Lower lobe of right lung (tissue), 2 donors: ENCODE measurements at regions not wholly inside any gene's neighbourhood (a gene's known extent, or its start where the extent isn't known, plus 50 kb on each side); places are given as distances from the start of the nearest gene placed in this dataset.

Experiments used
- ATAC-seq, 2 donors: fragments of 200-7000 bp; cut with Tn5 transposase; one replicate each; pipeline ENCODE4 v1.9.1; 2020 to 2022; ENCODE audit warnings: mild to moderate bottlenecking in 2 of 2, moderate library complexity in 2 of 2
- DNase-seq: peaks from one replicate; pipeline ENCODE4 v3.0.0-alpha.2; 2020
- H3K27ac ChIP-seq: fragments of 200-600 bp; one replicate; pipeline ENCODE4 v1.8.0; 2022
- H3K27me3 ChIP-seq: fragments of 200-600 bp; one replicate; pipeline ENCODE4 v1.8.0; 2022; ENCODE audit warnings: low read depth
- H3K36me3 ChIP-seq: fragments of 200-600 bp; one replicate; pipeline ENCODE4 v1.8.0; 2022; ENCODE audit warnings: mild to moderate bottlenecking
- H3K4me1 ChIP-seq: fragments of 200-600 bp; one replicate; pipeline ENCODE4 v1.8.0; 2022
- H3K4me3 ChIP-seq: fragments of 200-600 bp; one replicate; pipeline ENCODE4 v1.8.0; 2022; ENCODE audit warnings: mild to moderate bottlenecking
- H3K9me3 ChIP-seq: fragments of 200-600 bp; one replicate; pipeline ENCODE4 v1.8.0; 2022
- intact Hi-C: fragments of 100-400 bp; cut with DNase I; formaldehyde crosslinking; loops from one replicate; pipeline ENCODE4 v1.11.0; 2022
- TF ChIP-seq, protein P1 (sequence below): fragments of 200-600 bp; IDR thresholded peaks from one replicate; pipeline ENCODE4 v1.8.0; 2022; ENCODE audit warnings: antibody characterized with exemption, mild to moderate bottlenecking
- donor health status: DM: no; HTN: yes; CAD: no; lungs with severe emphysema.

DNA sequence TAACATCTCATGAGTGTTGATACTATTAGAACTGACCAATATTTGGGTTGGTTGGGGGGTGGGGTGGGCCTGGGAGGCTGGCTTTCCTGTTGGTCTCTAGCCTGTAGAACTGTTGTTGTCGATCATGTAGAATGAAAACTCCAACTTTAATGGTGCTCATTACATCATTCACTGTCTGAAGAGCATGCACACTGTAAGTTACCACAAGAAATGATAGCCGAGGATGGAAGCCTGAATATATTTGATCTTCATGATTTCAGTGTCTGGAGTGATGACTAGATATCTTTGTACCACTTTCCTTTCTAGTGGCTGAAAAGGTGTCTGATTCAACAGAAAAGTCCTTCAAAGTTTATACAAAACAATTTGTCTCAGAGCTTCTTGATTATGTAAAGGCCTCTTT lies 123.6 kb downstream of the XCL2 start:
- H3K36me3 ChIP-seq = no peaks in the 10 kb centered on the region
- intact Hi-C loops = no loop called here
- no peaks in the 10 kb centered on the region for H3K9me3 ChIP-seq
- ATAC-seq (no peak), DNase-seq (no peak)
- H3K27me3 ChIP-seq = no peaks in the 10 kb centered on the region
- TF ChIP-seq, protein P1, sequence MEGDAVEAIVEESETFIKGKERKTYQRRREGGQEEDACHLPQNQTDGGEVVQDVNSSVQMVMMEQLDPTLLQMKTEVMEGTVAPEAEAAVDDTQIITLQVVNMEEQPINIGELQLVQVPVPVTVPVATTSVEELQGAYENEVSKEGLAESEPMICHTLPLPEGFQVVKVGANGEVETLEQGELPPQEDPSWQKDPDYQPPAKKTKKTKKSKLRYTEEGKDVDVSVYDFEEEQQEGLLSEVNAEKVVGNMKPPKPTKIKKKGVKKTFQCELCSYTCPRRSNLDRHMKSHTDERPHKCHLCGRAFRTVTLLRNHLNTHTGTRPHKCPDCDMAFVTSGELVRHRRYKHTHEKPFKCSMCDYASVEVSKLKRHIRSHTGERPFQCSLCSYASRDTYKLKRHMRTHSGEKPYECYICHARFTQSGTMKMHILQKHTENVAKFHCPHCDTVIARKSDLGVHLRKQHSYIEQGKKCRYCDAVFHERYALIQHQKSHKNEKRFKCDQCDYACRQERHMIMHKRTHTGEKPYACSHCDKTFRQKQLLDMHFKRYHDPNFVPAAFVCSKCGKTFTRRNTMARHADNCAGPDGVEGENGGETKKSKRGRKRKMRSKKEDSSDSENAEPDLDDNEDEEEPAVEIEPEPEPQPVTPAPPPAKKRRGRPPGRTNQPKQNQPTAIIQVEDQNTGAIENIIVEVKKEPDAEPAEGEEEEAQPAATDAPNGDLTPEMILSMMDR = no peak
- H3K4me3 ChIP-seq = no peak overlapping the region
- no peak overlapping the region for H3K27ac ChIP-seq
- no peaks in the 10 kb centered on the region for H3K4me1 ChIP-seq

DNA sequence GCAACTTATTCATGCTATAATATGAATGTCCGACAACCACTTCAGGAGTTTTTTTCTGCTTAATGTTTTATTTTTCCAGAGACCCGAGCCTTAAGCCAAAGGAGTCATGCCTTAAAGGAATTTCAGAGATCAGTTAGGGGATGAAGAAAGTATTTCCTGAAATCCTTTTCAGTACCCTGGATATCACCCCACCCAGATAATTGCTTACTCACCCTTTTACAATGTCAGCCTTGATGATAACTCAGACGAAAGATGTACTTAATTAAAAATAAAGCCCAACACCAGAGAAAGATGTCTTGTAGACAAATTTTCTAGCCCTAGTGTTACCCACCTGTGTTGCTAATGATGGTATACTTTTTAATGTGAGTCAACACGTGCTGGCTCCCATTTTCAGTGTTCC lies 124.1 kb downstream of the XCL2 start:
- Histone ChIP-seq H3K27ac (no peak overlapping the region), H3K4me3 (no peak overlapping the region), H3K36me3 (no peaks in the 10 kb centered on the region), H3K9me3 (no peaks in the 10 kb centered on the region), H3K27me3 (no peaks in the 10 kb centered on the region), H3K4me1 (no peaks in the 10 kb centered on the region)
- intact Hi-C loops = no loop called here
- ATAC-seq = no peak
- DNase-seq = no peak
- TF ChIP-seq, protein P1 = no peak

DNA sequence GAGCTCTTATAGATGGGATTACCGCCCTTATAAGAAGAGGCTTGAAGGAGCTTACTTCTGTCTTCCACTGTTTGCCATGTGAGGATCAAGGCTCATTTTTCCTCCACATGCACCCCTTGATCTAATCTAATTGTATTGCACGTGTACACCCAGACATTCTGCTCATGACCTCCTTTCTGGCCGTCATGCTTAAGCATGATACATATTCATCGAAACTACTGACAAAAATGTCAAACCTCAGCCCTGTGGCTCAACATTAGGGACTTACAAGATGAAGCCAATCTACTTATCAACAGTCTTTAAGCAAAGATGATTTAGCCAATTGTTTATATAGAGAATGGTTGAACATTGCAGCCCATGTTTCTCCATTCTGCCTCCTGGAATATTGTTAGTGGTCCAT lies 127.6 kb downstream of the XCL2 start:
- TF ChIP-seq, protein P1 = no peak
- Histone ChIP-seq H3K4me1 (no peaks in the 10 kb centered on the region), H3K9me3 (no peaks in the 10 kb centered on the region), H3K27me3 (no peaks in the 10 kb centered on the region), H3K4me3 (no peak overlapping the region), H3K27ac (no peak overlapping the region), H3K36me3 (no peaks in the 10 kb centered on the region)
- ATAC-seq (no peak), DNase-seq (no peak)
- intact Hi-C loops = no loop called here

DNA sequence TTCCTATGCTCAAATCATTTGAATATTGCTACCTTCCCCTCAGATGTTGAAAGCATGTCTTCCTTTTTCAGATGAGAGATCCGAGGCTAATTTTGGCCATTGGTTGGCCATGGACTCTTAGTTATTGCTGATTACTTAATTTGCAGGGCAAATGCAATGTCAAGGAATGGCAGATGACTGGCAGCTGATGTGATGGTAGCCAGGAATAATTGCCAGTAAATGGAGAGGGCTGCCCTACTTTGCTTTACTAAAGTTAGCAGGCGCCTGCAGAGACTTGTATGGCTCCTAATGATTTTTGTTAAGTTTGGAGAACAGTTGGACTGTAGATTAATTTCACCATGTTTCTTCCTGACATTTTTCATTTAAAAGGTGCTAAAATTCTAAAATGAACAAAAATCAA lies 128.9 kb downstream of the XCL2 start:
- no peaks in the 10 kb centered on the region for H3K9me3 ChIP-seq
- DNase-seq = no peak
- H3K4me1 ChIP-seq = no peaks in the 10 kb centered on the region
- intact Hi-C loops = no loop called here
- H3K4me3 ChIP-seq = no peak overlapping the region
- no peaks in the 10 kb centered on the region for H3K36me3 ChIP-seq
- no peaks in the 10 kb centered on the region for H3K27me3 ChIP-seq
- TF ChIP-seq, protein P1 = no peak
- ATAC-seq = no peak
- H3K27ac ChIP-seq = no peak overlapping the region

DNA sequence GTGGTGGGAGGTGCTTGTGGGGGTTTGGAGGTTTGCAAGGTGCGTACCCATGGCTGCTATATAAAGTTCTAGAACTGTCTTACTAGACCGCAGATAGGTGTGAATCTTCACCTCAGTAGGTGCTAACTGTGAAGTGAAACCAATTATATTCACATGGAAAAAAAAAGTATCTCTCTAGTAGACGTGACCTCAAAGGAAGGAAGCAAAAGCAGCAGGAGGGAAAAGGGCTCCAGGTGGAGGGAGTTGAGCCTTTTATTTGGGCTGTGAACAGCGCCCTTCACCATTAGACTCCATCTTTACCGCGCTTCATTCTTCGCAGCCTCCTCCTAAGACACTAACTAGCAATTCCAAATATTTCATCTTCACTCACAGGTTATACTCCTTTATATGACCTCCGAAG lies 129.8 kb downstream of the TBX19 start:
- ATAC-seq (no peak), DNase-seq (no peak)
- TF ChIP-seq, protein P1 = no peak
- no peaks in the 10 kb centered on the region for H3K9me3 ChIP-seq
- intact Hi-C loops = no loop called here
- H3K4me3 ChIP-seq = no peak overlapping the region
- no peak overlapping the region for H3K27ac ChIP-seq
- no peaks in the 10 kb centered on the region for H3K27me3 ChIP-seq
- H3K4me1 ChIP-seq = no peaks in the 10 kb centered on the region
- H3K36me3 ChIP-seq = no peaks in the 10 kb centered on the region

DNA sequence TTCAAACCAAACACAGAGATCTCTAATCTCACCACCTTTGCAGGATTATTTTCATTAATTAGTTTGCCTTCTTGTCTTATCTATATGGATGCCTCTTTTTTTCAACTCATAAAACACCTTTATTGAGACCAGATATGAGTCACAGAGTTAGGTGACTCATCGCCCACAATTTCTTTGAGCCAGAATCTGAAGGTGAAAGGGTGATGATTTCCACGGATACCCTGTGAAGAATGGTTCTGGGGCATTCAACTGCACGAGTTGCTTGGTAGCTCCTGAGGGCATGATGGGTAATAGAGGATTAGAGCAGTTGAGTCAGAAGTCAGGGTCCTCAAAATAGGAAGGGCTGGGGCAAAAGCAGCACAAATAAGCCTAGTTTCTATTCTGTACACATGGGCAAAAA lies 128.2 kb downstream of the TBX19 start:
- H3K9me3 ChIP-seq = no peaks in the 10 kb centered on the region
- H3K27ac ChIP-seq = no peak overlapping the region
- ATAC-seq = no peak
- intact Hi-C loops = no loop called here
- H3K27me3 ChIP-seq = no peaks in the 10 kb centered on the region
- no peaks in the 10 kb centered on the region for H3K4me1 ChIP-seq
- no peaks in the 10 kb centered on the region for H3K36me3 ChIP-seq
- DNase-seq = no peak
- H3K4me3 ChIP-seq = no peak overlapping the region
- TF ChIP-seq, protein P1 = no peak
